ENCODE measurements at regions not wholly inside any gene's neighbourhood (a gene's known extent, or its start where the extent isn't known, plus 50 kb on each side); places are given as distances from the start of the nearest gene placed in this dataset.
"Not testable (repeated sequence)": the region's sequence is repeated elsewhere in the genome, so short reads cannot be mapped to it uniquely, and the experiment has no call there.

GRCh38 chr3:152891678-152892077, 56.7 kb downstream of the P2RY1 start:
- DNase-seq (ENCODE audit: low read depth), result no peak

DNA sequence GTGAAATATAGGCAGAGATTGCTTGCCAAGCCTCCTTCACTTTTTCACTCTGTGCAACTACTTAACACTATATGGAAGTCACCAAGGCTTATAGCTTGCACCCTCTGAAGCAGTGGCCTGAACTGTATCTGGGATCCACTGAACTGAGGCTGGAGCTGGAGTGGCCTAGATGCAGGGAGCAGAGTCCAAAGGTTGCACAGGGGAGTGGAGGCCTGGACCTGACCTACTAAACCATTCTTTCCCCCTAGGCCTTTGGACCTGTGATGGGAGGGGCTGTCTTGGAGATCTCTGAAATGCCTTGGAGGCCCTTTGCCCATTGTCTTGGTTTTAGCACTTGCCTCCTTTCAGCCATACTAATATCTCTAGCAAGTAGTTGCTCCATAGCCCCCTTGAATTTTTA, 57.5 kb downstream of the P2RY1 start:
- DNase-seq (ENCODE audit: low read depth), result no peak

GRCh38 chr3:152893647-152894046, 58.7 kb downstream of the P2RY1 start:
- no peak for DNase-seq (ENCODE audit: low read depth)

DNA sequence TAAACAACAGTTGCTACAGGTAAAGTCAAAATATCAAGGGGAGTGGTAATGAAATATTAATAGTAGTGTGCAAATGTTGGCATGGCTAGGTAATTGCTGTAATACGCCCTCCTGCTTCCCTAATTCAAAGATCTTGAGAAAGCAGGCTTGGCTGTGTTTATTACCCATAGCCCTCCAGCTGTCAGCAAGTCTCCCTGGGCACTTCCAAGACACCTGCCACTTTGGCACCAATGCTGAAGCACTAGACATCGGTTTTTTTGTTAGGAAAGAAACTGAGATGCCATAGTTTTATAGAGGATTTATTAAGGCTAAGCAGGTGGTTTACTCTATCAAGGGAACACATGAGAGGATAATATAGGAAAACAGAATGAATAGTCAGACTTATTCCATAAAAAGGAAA, 64.4 kb downstream of the P2RY1 start:
- DNase-seq (ENCODE audit: low read depth), result no peak

DNA sequence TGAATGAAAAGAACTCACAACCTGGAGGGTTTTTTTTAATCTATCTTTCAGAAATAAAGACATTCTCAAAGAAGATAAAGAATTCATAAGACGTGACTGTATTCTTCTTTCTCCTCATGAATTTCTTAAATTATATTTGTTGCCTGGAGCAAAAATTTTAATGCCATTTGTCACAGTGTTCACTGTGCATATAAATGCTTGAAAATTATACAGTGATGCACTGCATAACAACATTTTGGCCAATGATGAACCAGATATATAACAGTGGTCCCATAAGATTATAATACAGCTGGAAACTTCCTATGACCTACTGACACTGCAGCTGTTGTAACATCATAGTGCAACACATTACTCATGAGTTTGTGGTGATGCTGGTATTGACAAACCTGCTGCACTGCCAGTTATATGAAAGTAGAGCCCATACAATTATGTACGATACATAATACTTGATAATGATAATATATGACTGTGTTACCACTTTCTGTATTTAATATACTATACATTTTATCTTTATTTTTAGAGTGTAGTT, 67.3 kb downstream of the P2RY1 start:
- DNase-seq (ENCODE audit: low read depth), result no peak

DNA sequence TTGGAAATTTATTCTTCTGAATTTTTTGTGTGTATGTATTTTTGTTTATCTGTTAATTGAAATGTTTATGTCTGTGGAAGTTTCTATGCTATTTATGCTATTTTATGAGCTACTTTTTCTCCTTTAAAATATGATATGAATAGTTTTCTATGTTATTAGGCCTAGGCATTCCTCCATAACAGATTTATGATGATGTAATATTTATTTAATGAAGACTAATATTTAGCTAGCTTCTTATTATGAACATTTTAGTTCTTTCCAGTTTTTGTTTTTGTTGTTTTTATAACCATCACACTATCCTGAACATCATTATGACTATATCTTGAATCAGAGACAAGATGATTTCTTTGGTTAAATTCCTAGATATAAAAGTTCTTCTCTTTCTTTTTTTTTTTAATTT, 70.7 kb downstream of the P2RY1 start:
- no peak for DNase-seq (ENCODE audit: low read depth)

GRCh38 chr3:152909180-152909883, 74.4 kb downstream of the P2RY1 start:
- no peak for DNase-seq (ENCODE audit: low read depth)

DNA sequence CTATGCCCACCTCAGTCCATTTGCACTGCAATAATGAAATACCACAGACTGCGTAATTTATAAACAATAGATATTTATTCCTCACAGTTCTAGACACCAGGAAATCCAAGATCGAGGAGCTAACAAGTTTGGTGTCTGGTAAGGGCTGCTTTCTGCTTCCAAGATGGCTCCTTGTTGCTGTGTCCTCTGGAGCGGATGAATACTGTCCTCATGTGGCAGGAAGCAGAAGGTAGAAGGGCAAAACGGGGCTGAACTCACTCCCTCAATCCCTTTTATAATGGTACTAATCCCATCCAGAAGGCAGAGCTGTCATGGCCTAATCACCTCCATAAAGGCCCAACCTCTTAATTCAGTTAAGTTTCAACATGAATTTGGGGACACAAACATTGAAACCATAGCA, 75.3 kb downstream of the P2RY1 start:
- DNase-seq (ENCODE audit: low read depth), result no peak

GRCh38 chr3:152910966-152911365, 76.0 kb downstream of the P2RY1 start:
- no peak for DNase-seq (ENCODE audit: low read depth)

GRCh38 chr3:152914743-152915142, 79.8 kb downstream of the P2RY1 start:
- not testable (repeated sequence) for DNase-seq (ENCODE audit: low read depth)

DNA sequence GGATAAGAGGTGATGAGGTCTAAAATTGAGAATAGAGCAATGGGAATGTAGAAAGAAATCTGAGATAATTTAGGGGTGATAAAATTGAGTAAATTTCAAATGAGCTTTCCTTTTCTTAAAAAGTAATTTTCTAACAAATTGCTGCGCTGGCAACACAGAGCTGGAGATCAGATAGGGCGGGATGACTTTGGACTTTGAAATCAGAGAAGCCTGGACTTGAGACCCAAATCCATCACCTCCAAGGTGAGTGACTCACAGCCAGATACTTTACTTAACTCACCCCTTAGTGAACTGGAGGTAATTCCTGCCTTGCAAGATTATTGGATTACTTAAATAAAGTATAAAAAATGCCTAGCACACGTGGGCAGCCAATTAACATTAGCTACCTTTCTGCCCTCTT, 80.8 kb downstream of the P2RY1 start:
- no peak for DNase-seq (ENCODE audit: low read depth)

DNA sequence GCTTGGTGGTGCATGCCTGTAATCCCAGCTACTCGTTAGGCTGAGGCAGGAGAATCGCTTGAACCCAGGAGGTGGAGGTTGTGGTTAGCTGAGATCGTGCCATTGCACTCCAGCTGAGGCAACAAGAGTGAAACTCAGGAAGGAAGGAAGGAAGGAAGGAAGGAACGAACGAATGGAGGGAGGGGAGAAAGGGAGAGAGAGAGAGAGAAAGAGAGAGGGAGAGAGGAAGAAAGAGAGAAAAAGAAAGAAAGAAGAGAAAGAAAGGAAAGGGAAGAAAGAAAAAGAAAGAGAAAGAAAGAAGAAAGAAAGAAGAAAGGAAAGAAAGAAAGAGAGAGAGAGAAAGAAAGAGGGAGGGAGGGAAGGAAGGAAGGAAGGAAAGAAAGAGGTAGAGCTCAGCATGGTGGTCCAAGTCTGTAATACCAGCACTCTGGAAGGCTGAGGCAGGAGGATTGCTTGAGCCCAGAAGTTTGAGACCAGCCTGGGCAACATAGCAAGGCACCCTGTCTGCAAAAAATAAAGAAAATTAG, 81.9 kb downstream of the P2RY1 start:
- no peak for DNase-seq (ENCODE audit: low read depth)

- DNase-seq (ENCODE audit: low read depth), result no peak
Observed at GRCh38 chr3:152921351-152921750, 86.4 kb downstream of the P2RY1 start.

- no peak for DNase-seq (ENCODE audit: low read depth)
Observed at GRCh38 chr3:152922554-152922953, 87.6 kb downstream of the P2RY1 start.

GRCh38 chr3:152927131-152927530, 92.2 kb downstream of the P2RY1 start:
- DNase-seq (ENCODE audit: low read depth), result no peak

DNA sequence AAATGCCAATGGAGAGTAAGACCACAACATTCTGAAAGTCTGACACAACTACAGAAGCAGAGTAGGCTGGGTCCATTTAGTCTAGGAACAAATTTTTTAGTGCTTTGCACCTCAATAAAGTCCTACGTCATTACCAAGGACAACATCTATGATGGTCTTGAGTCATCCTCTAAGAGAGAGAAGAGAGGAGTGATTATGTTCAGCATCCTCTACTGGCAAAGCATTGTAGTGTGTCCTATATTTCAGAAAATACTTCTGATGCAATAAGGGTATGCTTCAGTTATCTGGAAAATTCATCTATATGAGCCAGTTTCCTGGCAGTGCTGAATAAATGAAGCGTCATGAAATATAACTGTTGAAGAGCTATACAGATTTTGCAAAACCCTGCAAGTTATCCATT, 95.6 kb downstream of the P2RY1 start:
- DNase-seq (ENCODE audit: low read depth), result no peak

DNA sequence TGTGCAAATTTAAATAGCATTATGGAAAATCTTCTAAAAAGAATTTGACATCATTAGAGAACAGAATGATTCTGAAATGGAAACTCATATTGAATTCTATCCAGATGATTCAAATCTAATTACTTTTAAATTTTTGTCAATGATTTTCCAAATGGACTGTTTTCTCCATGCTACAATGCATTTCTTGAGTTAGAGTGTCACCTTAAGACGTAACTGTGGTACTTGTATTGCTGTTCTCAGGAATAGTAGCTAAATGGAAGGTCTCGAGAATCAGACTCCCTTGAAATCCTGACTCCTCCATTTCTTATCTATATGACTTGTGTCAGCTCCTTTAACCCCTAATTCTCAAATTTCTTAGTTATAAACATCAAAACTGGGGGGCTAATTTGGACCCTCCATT, 102.3 kb downstream of the P2RY1 start:
- DNase-seq (ENCODE audit: low read depth), result no peak

DNA sequence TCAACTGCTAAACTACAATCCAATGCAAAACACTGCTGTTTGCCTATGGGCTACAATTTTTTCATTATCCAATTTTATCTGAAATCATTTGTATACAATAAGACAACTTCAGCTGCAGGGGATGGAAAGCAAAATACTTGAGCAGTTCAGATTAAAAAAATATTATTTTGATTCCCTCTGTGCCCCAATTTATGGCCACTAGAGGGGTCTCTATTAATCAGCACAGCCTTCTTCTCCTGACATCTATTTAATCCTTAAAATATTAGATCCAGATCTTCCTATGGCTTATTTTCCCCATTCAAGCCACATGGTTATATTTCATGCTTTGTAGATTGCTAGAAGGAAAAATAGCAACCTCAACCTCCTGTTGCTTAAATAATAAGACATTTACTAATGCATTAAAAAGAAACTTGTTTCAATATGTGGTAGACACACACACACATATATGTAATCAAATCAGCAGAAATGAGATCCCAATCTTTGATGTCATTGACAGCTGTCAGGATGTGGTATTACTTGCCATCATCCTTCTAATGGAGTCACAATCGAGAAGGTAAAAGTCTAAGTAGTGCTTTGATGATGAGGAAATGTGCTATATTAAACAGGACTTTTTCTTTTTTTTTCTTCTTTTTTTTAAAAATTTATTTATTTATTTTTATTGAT, 104.2 kb downstream of the P2RY1 start:
- no peak for DNase-seq (ENCODE audit: low read depth)

- DNase-seq (ENCODE audit: low read depth), result no peak
Observed at GRCh38 chr3:152941859-152942258, 106.9 kb downstream of the P2RY1 start.

DNA sequence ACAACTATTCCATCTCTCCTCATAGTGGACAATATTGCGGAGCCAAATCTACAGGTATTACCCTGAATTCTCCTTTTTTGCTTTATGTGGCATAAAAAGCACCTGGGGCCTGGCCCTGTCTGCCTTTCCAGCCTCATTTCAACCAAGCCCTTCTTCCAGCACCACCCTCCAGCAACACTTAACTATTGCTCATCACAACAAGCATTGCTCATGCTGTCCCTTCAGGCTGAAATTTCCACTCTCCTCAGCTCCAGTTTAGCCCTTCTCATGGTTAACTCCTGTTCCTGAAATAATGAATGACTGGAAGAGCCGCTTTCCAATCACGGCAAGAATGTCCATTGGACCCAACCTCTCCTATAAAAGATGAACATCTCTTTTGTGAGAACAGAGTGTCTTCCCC, 107.4 kb downstream of the P2RY1 start:
- no peak for DNase-seq (ENCODE audit: low read depth)

DNA sequence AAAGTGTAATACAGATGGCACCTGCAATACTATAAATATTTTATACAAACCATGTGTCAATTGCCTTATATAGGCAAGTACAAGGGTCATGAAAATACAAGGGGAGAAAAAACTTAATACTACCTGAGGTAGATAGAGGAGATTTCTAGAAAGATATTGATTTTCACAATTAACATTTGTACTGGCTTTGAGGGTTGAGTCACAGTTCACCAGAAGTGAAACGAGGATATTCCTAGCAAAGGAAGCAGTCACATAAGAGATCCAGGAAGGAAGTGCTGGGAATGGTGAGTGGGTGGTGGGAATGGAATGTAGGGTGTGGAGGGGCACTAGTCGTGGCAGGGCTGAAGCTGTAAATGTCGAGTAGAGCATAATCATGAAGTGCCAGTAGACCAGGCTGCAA, 108.7 kb downstream of the P2RY1 start:
- DNase-seq (ENCODE audit: low read depth), result no peak

GRCh38 chr3:152944671-152945070, 109.7 kb downstream of the P2RY1 start:
- DNase-seq (ENCODE audit: low read depth), result no peak

GRCh38 chr3:152945556-152945955, 110.6 kb downstream of the P2RY1 start:
- DNase-seq (ENCODE audit: low read depth), result no peak
